Neural progenitor cell (in vitro differentiated cells): ENCODE measurements at regions not wholly inside any gene's neighbourhood (a gene's known extent, or its start where the extent isn't known, plus 50 kb on each side); places are given as distances from the start of the nearest gene placed in this dataset.
A peak's percentile ranks its signal among the peaks of the same experiment; 100 is the strongest.

Experiments used
- DNase-seq: peaks from one replicate; pipeline ENCODE4 v3.0.0-alpha.2; 2016; ENCODE audit warnings: low spot score
- H2AFZ ChIP-seq: fragments of 200-600 bp; sonication (generic); replicated peaks from 2 replicates; pipeline ENCODE4 v1.6.1; 2016; ENCODE audit warnings: antibody characterized with exemption
- H3F3A ChIP-seq: fragments of 200-600 bp; sonication (generic); 2 replicates; pipeline ENCODE4 v1.6.1; 2016; ENCODE audit warnings: antibody characterized with exemption, low read depth
- H3K27ac ChIP-seq: fragments of 200-600 bp; sonication (generic); 2 replicates; pipeline ENCODE4 v1.5.1; 2016; ENCODE audit warnings: mild to moderate bottlenecking
- H3K27me3 ChIP-seq: fragments of 200-600 bp; sonication (generic); 2 replicates; pipeline ENCODE4 v1.6.1; 2016; ENCODE audit warnings: mild to moderate bottlenecking, moderate library complexity
- H3K36me3 ChIP-seq: fragments of 200-600 bp; sonication (generic); 2 replicates; pipeline ENCODE4 v1.5.1; 2016
- H3K4me1 ChIP-seq: fragments of 200-600 bp; sonication (generic); 2 replicates; pipeline ENCODE4 v1.6.1; 2016; ENCODE audit warnings: mixed run types
- H3K4me2 ChIP-seq: fragments of 200-600 bp; sonication (generic); 2 replicates; pipeline ENCODE4 v1.6.1; 2016
- H3K4me3 ChIP-seq: fragments of 200-600 bp; sonication (generic); 2 replicates; pipeline ENCODE4 v1.5.1; 2016
- H3K79me2 ChIP-seq: fragments of 200-600 bp; sonication (generic); 2 replicates; pipeline ENCODE4 v1.6.1; 2016; ENCODE audit warnings: low read depth
- H3K9ac ChIP-seq: fragments of 200-600 bp; sonication (generic); 2 replicates; pipeline ENCODE4 v1.6.1; 2016
- H3K9me3 ChIP-seq: fragments of 200-600 bp; sonication (generic); 2 replicates; pipeline ENCODE4 v1.5.1; 2016; ENCODE audit warnings: low read depth
- H4K20me1 ChIP-seq: fragments of 200-600 bp; sonication (generic); 2 replicates; pipeline ENCODE4 v1.6.1; 2016; ENCODE audit warnings: low read depth
- H3K27ac Mint-ChIP-seq: 3 replicates; pipeline ENCODE4 v1.8.0; 2021; ENCODE audit warnings: mixed read lengths
- H3K27me3 Mint-ChIP-seq: 2 replicates; pipeline ENCODE4 v1.8.0; 2022; ENCODE audit warnings: low read depth, mild to moderate bottlenecking, inconsistent platforms, moderate library complexity, mixed read lengths; ENCODE audit not compliant: insufficient read depth
- H3K36me3 Mint-ChIP-seq: 3 replicates; pipeline ENCODE4 v1.8.0; 2021; ENCODE audit warnings: mixed read lengths
- H3K4me1 Mint-ChIP-seq: 3 replicates; pipeline ENCODE4 v1.8.0; 2021; ENCODE audit warnings: mixed read lengths
- H3K4me3 Mint-ChIP-seq: 3 replicates; pipeline ENCODE4 v1.8.0; 2021; ENCODE audit warnings: mild to moderate bottlenecking, moderate library complexity, mixed read lengths
- H3K9me3 Mint-ChIP-seq: 3 replicates; pipeline ENCODE4 v1.8.0; 2020; ENCODE audit warnings: mixed read lengths
- EZH2 ChIP-seq: fragments of 200-600 bp; sonication (generic); IDR thresholded peaks from 2 replicates; pipeline ENCODE4 v1.6.1; 2017; ENCODE audit warnings: antibody characterized with exemption, mild to moderate bottlenecking, moderate library complexity
- EZH2phosphoT487 ChIP-seq: fragments of 200-600 bp; sonication (generic); IDR thresholded peaks from 2 replicates; pipeline ENCODE4 v1.6.1; 2017; ENCODE audit warnings: antibody characterized with exemption
- TF ChIP-seq, protein P1 (sequence below): fragments of 200-600 bp; sonication (generic); IDR thresholded peaks from 2 replicates; pipeline ENCODE4 v1.5.1; 2017; ENCODE audit warnings: antibody characterized with exemption, mild to moderate bottlenecking

DNA sequence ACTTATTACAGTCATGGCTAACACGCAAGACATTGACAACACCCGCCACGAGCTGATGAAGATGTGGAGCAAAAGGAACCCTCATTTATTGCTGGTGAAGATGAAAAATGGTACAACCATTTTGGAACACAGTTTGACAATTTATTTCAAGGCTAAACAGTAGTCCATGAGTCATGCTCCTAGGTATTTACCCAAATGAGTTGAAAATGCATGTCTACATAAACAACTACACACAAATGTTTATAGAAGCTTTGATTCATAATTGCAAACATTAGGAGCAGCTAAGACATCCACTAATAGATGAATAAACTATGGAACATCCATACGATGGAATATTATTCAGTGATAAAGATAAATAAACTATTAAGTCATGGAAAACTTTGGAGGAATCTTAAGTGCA is 580.1 kb downstream of the RAPGEF2 start:
- DNase-seq = no peak
- H3K79me2 ChIP-seq = no peaks in the 10 kb centered on the region
- no peak overlapping the region for H3K4me2 ChIP-seq
- H3K4me3 ChIP-seq = no peak overlapping the region
- no peak overlapping the region for H2AFZ ChIP-seq
- no peaks in the 10 kb centered on the region for H3K36me3 ChIP-seq
- peaks cover 31% of the 10 kb centered on the region for H3K9me3 Mint-ChIP-seq
- no peak overlapping the region for H3K9ac ChIP-seq
- H3K27me3 Mint-ChIP-seq = peaks cover 3% of the 10 kb centered on the region
- H3K27me3 ChIP-seq = no peaks in the 10 kb centered on the region
- H3K27ac Mint-ChIP-seq = no peak overlapping the region
- no peaks in the 10 kb centered on the region for H3K9me3 ChIP-seq
- H3K4me1 ChIP-seq = peaks cover 19% of the 10 kb centered on the region
- no peak overlapping the region for H3K27ac ChIP-seq
- H4K20me1 ChIP-seq = no peaks in the 10 kb centered on the region
- H3K4me1 Mint-ChIP-seq = peaks cover 51% of the 10 kb centered on the region
- no peak overlapping the region for H3K4me3 Mint-ChIP-seq
- no peaks in the 10 kb centered on the region for H3F3A ChIP-seq
- TF ChIP-seq EZH2 = no peak
- peaks cover 14% of the 10 kb centered on the region for H3K36me3 Mint-ChIP-seq

GRCh38 chr4:159684061-159684460 is 581.2 kb downstream of the RAPGEF2 start:
- Mint-ChIP-seq H3K4me1 (peaks cover 42% of the 10 kb centered on the region), H3K27ac (peak overlapping the region; percentile 5), H3K27me3 (peaks cover 3% of the 10 kb centered on the region), H3K36me3 (peaks cover 16% of the 10 kb centered on the region), H3K4me3 (no peak overlapping the region), H3K9me3 (peaks cover 37% of the 10 kb centered on the region)
- Histone ChIP-seq H3K36me3 (no peaks in the 10 kb centered on the region), H2AFZ (no peak overlapping the region), H4K20me1 (no peaks in the 10 kb centered on the region), H3K4me2 (no peak overlapping the region), H3K9ac (no peak overlapping the region), H3K79me2 (no peaks in the 10 kb centered on the region), H3K27ac (no peak overlapping the region), H3K9me3 (no peaks in the 10 kb centered on the region), H3K4me3 (no peak overlapping the region), H3K27me3 (no peaks in the 10 kb centered on the region), H3K4me1 (peaks cover 19% of the 10 kb centered on the region), H3F3A (no peaks in the 10 kb centered on the region)
- DNase-seq = no peak
- TF ChIP-seq EZH2 (no peak), EZH2phosphoT487 (no peak)
- TF ChIP-seq, protein P1, sequence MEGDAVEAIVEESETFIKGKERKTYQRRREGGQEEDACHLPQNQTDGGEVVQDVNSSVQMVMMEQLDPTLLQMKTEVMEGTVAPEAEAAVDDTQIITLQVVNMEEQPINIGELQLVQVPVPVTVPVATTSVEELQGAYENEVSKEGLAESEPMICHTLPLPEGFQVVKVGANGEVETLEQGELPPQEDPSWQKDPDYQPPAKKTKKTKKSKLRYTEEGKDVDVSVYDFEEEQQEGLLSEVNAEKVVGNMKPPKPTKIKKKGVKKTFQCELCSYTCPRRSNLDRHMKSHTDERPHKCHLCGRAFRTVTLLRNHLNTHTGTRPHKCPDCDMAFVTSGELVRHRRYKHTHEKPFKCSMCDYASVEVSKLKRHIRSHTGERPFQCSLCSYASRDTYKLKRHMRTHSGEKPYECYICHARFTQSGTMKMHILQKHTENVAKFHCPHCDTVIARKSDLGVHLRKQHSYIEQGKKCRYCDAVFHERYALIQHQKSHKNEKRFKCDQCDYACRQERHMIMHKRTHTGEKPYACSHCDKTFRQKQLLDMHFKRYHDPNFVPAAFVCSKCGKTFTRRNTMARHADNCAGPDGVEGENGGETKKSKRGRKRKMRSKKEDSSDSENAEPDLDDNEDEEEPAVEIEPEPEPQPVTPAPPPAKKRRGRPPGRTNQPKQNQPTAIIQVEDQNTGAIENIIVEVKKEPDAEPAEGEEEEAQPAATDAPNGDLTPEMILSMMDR = no peak

DNA sequence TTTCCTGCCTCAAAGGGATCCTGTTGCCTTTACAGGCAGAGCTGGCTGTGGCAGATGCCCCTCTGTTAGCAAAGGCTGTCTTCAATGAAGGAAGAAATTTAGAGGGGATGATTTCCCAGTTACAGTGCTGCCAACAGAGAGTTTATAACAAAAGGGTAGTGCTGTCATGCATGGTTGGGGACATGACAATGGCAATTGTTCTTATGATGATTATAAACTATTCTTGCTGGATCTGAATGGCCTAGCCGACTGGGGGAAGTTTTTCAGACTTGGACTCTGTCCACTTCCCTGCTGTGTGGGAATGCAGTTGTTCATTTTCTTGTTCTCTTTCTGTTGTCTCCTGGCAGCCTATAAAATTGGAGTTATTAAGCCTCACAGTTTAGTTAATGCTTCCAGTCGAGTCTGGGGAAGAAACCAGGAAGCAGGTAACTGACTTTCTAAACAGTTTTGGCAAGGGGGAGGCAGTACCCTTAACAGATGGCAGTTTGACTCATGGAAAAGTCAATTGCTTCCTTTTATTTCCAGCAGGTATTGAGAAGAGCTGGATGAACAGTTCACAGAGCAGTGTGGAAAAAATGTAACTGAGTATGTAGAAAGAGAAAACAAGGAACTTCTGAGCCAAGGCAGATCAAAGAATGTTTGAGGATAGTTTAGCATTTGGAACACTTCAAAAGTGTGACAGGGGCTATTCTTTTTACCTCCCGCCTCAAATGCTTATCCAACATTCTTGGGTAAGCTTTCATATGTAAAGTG is 582.6 kb downstream of the RAPGEF2 start:
- H3K9me3 ChIP-seq = no peaks in the 10 kb centered on the region
- Mint-ChIP-seq H3K4me1 (peaks cover 35% of the 10 kb centered on the region), H3K27ac (peak overlapping the region; percentile 96), H3K9me3 (peaks cover 37% of the 10 kb centered on the region), H3K36me3 (peaks cover 12% of the 10 kb centered on the region), H3K27me3 (no peaks in the 10 kb centered on the region), H3K4me3 (peak overlapping the region; percentile 52)
- H3K9ac ChIP-seq = no peak overlapping the region
- no peaks in the 10 kb centered on the region for H3K79me2 ChIP-seq
- no peak overlapping the region for H2AFZ ChIP-seq
- no peaks in the 10 kb centered on the region for H4K20me1 ChIP-seq
- peaks cover 14% of the 10 kb centered on the region for H3K4me1 ChIP-seq
- no peak overlapping the region for H3K27ac ChIP-seq
- peak; percentile 16 for DNase-seq
- H3K36me3 ChIP-seq = no peaks in the 10 kb centered on the region
- TF ChIP-seq EZH2 (no peak), EZH2phosphoT487 (no peak)
- TF ChIP-seq, protein P1 = no peak
- H3K4me3 ChIP-seq = no peak overlapping the region
- no peak overlapping the region for H3K4me2 ChIP-seq
- no peaks in the 10 kb centered on the region for H3F3A ChIP-seq
- no peaks in the 10 kb centered on the region for H3K27me3 ChIP-seq

GRCh38 chr4:159689526-159689925 is 586.6 kb downstream of the RAPGEF2 start:
- no peaks in the 10 kb centered on the region for H4K20me1 ChIP-seq
- Mint-ChIP-seq H3K27ac (no peak overlapping the region), H3K9me3 (peaks cover 45% of the 10 kb centered on the region), H3K4me1 (peaks cover 29% of the 10 kb centered on the region), H3K4me3 (no peak overlapping the region), H3K36me3 (peaks cover 12% of the 10 kb centered on the region), H3K27me3 (no peaks in the 10 kb centered on the region)
- TF ChIP-seq EZH2phosphoT487 = no peak
- TF ChIP-seq, protein P1 = no peak
- TF ChIP-seq EZH2 = no peak
- no peak overlapping the region for H3K9ac ChIP-seq
- no peak overlapping the region for H2AFZ ChIP-seq
- H3K4me2 ChIP-seq = no peak overlapping the region
- H3K36me3 ChIP-seq = no peaks in the 10 kb centered on the region
- H3K27me3 ChIP-seq = no peaks in the 10 kb centered on the region
- no peak overlapping the region for H3K27ac ChIP-seq
- H3K9me3 ChIP-seq = no peaks in the 10 kb centered on the region
- H3K4me3 ChIP-seq = no peak overlapping the region
- no peaks in the 10 kb centered on the region for H3F3A ChIP-seq
- no peak for DNase-seq
- H3K79me2 ChIP-seq = no peaks in the 10 kb centered on the region
- peaks cover 11% of the 10 kb centered on the region for H3K4me1 ChIP-seq
